HEK293 (cell line): ENCODE measurements at regions not wholly inside any gene's neighbourhood (a gene's known extent, or its start where the extent isn't known, plus 50 kb on each side); places are given as distances from the start of the nearest gene placed in this dataset.

ENCODE experiments used
- CTCF ChIA-PET: fragments of 350-600 bp; formaldehyde crosslinking; extraction: SDS; loops from one replicate; lab custom pipeline; 2021; ENCODE audit warnings: antibody characterized with exemption; lab: Yijun Ruan, JAX
- POLR2A ChIA-PET: fragments of 300-600 bp; formaldehyde crosslinking; extraction: SDS; loops from one replicate; lab custom pipeline; 2020; ENCODE audit warnings: antibody characterized with exemption, inconsistent platforms; lab: Yijun Ruan, JAX
- H3K27ac ChIP-seq: fragments of 200-500 bp; sonication (Bioruptor generic); 2 replicates; pipeline ENCODE4 v1.5.1; 2014; ENCODE audit warnings: low read depth, low read length, control low read depth, inconsistent platforms; ENCODE audit errors: extremely low read depth
- H3K36me3 ChIP-seq, 2 experiments: fragments of 200-500 bp in 1 of 2; sonication (Bioruptor generic) in 1 of 2; 1 replicate in 1 of 2; 2 replicates in 1 of 2; pipeline ENCODE4 v1.5.1; 2014 to 2017; ENCODE audit warnings: inconsistent platforms in 2 of 2, low read length in 2 of 2; ENCODE audit not compliant: control insufficient read depth in 2 of 2, insufficient read depth in 1 of 2
- H3K4me1 ChIP-seq: fragments of 200-500 bp; sonication (Bioruptor generic); 2 replicates; pipeline ENCODE4 v1.5.1; 2014; ENCODE audit warnings: mild to moderate bottlenecking, low read length, inconsistent platforms; ENCODE audit not compliant: control insufficient read depth, insufficient read depth
- H3K4me3 ChIP-seq: 2 replicates; pipeline ENCODE4 v1.5.1; 2011; ENCODE audit warnings: low read depth, mild to moderate bottlenecking, control low read depth, low read length, moderate library complexity
- H3K9me3 ChIP-seq: fragments of 200-500 bp; sonication (Bioruptor generic); 2 replicates; pipeline ENCODE4 v1.5.1; 2014; ENCODE audit warnings: low read depth, low read length, inconsistent platforms; ENCODE audit not compliant: control insufficient read depth, insufficient read depth
- GLIS2 ChIP-seq: fragments of 450-650 bp; formaldehyde crosslinking; IDR thresholded peaks from 2 replicates; pipeline ENCODE4 v1.5.1; 2016; ENCODE audit warnings: missing biosample characterization, missing genetic modification characterization
- HOXA7 ChIP-seq: sonication (generic); formaldehyde crosslinking; IDR thresholded peaks from 2 replicates; pipeline ENCODE4 v1.8.1; 2022; ENCODE audit warnings: missing genetic modification reagents, borderline replicate concordance
- KLF7 ChIP-seq: fragments of 450-650 bp; formaldehyde crosslinking; IDR thresholded peaks from 2 replicates; pipeline ENCODE4 v1.5.1; 2016; ENCODE audit warnings: missing biosample characterization, missing genetic modification characterization, borderline replicate concordance
- OSR2 ChIP-seq: fragments of 450-650 bp; formaldehyde crosslinking; IDR thresholded peaks from 2 replicates; pipeline ENCODE4 v1.5.1; 2016; ENCODE audit warnings: missing biosample characterization, missing genetic modification characterization
- SALL2 ChIP-seq: fragments of 450-650 bp; formaldehyde crosslinking; IDR thresholded peaks from 2 replicates; pipeline ENCODE4 v1.5.0; 2017; ENCODE audit warnings: missing biosample characterization, mild to moderate bottlenecking, missing genetic modification characterization, borderline replicate concordance
- SP3 ChIP-seq: fragments of 450-650 bp; formaldehyde crosslinking; IDR thresholded peaks from 2 replicates; pipeline ENCODE4 v1.5.1; 2016; ENCODE audit warnings: missing biosample characterization, missing genetic modification characterization
- ZBTB7A ChIP-seq: fragments of 450-650 bp; formaldehyde crosslinking; IDR thresholded peaks from 2 replicates; pipeline ENCODE4 v1.5.1; 2016; ENCODE audit warnings: low read depth, missing biosample characterization, missing genetic modification characterization
- ZFP37 ChIP-seq: fragments of 450-650 bp; formaldehyde crosslinking; IDR thresholded peaks from 2 replicates; pipeline ENCODE4 v1.5.1; 2016; ENCODE audit warnings: missing biosample characterization, missing genetic modification characterization
- ZNF157 ChIP-seq: fragments of 450-650 bp; formaldehyde crosslinking; IDR thresholded peaks from 2 replicates; pipeline ENCODE4 v1.5.1; 2016; ENCODE audit warnings: missing biosample characterization, missing genetic modification characterization
- ZNF16 ChIP-seq: fragments of 450-650 bp; formaldehyde crosslinking; IDR thresholded peaks from 2 replicates; pipeline ENCODE4 v1.5.1; 2016; ENCODE audit warnings: low read depth, missing biosample characterization, missing genetic modification characterization
- ZNF19 ChIP-seq: fragments of 450-650 bp; formaldehyde crosslinking; IDR thresholded peaks from 2 replicates; pipeline ENCODE4; 2016; ENCODE audit warnings: missing biosample characterization, missing genetic modification characterization, low read depth
- ZNF202 ChIP-seq: fragments of 450-650 bp; formaldehyde crosslinking; IDR thresholded peaks from 2 replicates; pipeline ENCODE4 v1.5.1; 2016; ENCODE audit warnings: missing biosample characterization, missing genetic modification characterization, borderline replicate concordance
- ZNF266 ChIP-seq: fragments of 450-650 bp; formaldehyde crosslinking; IDR thresholded peaks from 2 replicates; pipeline ENCODE4 v1.5.1; 2016; ENCODE audit warnings: missing biosample characterization, missing genetic modification characterization, low read depth
- ZNF341 ChIP-seq: fragments of 450-650 bp; formaldehyde crosslinking; IDR thresholded peaks from 2 replicates; pipeline ENCODE4; 2016; ENCODE audit warnings: low read depth, missing biosample characterization, missing genetic modification characterization
- ZNF510 ChIP-seq: fragments of 450-650 bp; formaldehyde crosslinking; IDR thresholded peaks from 2 replicates; pipeline ENCODE4 v1.5.1; 2018; ENCODE audit warnings: mild to moderate bottlenecking, missing genetic modification characterization, missing biosample characterization; ENCODE audit not compliant: insufficient replicate concordance
- ZNF530 ChIP-seq: fragments of 450-650 bp; formaldehyde crosslinking; IDR thresholded peaks from 2 replicates; pipeline ENCODE4 v1.5.1; 2016; ENCODE audit warnings: low read depth, missing biosample characterization, missing genetic modification characterization
- ZNF623 ChIP-seq: fragments of 450-650 bp; formaldehyde crosslinking; IDR thresholded peaks from 2 replicates; pipeline ENCODE4 v1.5.1; 2016; ENCODE audit warnings: missing biosample characterization, missing genetic modification characterization
- ZNF843 ChIP-seq: fragments of 450-650 bp; formaldehyde crosslinking; IDR thresholded peaks from 2 replicates; pipeline ENCODE4 v1.5.1; 2016; ENCODE audit warnings: missing biosample characterization, missing genetic modification characterization
- TF ChIP-seq, protein P1 (sequence below): fragments of 450-650 bp; formaldehyde crosslinking; IDR thresholded peaks from 2 replicates; pipeline ENCODE4 v1.5.1; 2016; ENCODE audit warnings: missing biosample characterization, missing genetic modification characterization
- TF ChIP-seq, protein P2 (sequence below): fragments of 450-650 bp; formaldehyde crosslinking; IDR thresholded peaks from 2 replicates; pipeline ENCODE4 v1.5.1; 2016; ENCODE audit warnings: missing biosample characterization, missing genetic modification characterization
- TF ChIP-seq, protein P3 (sequence below): fragments of 450-650 bp; formaldehyde crosslinking; IDR thresholded peaks from 2 replicates; pipeline ENCODE4 v1.5.1; 2016; ENCODE audit warnings: missing biosample characterization, missing genetic modification characterization
- TF ChIP-seq, protein P4 (sequence below): fragments of 450-650 bp; formaldehyde crosslinking; IDR thresholded peaks from 2 replicates; pipeline ENCODE4 v1.5.1; 2017; ENCODE audit warnings: missing biosample characterization, missing genetic modification characterization
- TF ChIP-seq, protein P5 (sequence below): fragments of 450-650 bp; formaldehyde crosslinking; IDR thresholded peaks from 2 replicates; pipeline ENCODE4 v1.5.1; 2016; ENCODE audit warnings: missing biosample characterization, missing genetic modification characterization

DNA sequence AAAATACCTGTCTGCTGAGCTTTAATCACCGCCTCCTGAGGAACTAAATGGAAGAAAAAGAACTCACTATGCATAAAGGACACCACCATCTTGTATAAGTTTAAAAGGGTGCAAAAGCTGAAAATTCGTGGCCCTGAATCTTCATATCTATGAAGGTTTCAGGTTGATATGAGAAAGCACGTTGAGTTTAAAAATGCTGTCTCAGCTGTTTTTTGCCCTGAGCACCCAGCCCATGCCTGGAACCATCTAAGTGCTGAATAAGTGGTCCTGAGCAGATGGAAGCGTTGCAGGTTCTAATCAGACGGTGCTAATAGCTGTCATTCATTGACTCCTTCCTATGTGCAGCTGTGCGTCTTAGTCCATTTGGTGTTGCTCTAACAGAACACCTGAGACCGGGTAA lies 467.4 kb downstream of the EIPR1 start (continued):
- TF ChIP-seq, protein P1, sequence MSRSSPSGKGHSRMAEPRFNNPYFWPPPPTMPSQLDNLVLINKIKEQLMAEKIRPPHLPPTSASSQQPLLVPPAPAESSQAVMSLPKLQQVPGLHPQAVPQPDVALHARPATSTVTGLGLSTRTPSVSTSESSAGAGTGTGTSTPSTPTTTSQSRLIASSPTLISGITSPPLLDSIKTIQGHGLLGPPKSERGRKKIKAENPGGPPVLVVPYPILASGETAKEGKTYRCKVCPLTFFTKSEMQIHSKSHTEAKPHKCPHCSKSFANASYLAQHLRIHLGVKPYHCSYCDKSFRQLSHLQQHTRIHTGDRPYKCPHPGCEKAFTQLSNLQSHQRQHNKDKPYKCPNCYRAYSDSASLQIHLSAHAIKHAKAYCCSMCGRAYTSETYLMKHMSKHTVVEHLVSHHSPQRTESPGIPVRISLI: no peak
- TF ChIP-seq ZNF16 (tag by site-specific recombination): no peak
- TF ChIP-seq ZBTB7A: no peak
- TF ChIP-seq ZFP37 (tag by site-specific recombination): no peak

DNA sequence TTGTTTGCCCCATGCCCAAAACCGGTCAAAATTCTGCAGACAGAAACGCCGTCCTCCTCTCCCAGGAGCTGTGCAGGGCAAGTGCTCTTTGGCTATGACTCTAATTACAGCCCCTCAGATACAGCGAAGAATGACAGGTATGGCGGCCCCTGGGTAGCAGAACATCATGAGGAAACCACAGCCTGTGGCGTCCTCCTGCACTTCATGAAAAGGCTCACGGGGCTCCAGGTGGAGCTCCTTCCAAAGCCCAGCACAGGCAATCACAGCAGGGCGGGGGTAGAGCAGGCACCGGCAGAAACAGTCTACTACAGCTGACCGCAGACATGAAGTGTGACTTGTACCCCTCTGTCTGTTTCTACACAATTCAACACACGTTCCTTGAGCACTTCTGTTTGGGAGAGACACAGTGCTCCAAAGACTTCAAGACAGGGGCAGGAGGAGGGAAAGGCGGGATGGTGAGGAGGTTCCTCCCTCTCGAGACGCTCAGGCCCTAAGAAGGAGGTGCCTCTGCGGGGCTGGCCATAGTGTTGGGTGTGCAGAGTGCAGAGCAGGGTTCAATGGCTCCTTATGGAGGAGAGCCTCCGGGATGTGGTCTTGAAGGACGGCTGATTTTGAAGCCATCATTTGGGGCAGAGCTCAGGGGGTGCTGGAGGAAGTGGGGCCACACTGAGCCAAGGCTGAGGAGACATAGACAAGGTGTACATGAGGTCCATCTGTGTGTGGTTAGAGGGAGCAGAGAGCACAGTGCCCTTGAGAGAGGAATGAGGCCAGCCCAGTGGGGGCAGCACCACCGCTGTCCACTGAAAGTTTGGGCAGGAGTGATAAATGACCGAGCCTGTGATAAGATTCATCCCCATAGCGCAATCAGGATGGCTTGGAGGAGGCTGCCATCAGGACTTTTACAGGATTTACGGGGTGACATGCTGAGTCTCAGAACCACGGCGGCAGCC lies 468.3 kb downstream of the EIPR1 start:
- Histone ChIP-seq H3K4me3 (no peak overlapping the region), H3K27ac (no peak overlapping the region), H3K36me3 (no peaks in the 10 kb centered on the region), H3K9me3 (no peaks in the 10 kb centered on the region), H3K4me1 (no peaks in the 10 kb centered on the region)
- TF ChIP-seq ZNF530 (tag by site-specific recombination) (no peak), ZNF341 (tag by site-specific recombination) (no peak), ZNF843 (tag by site-specific recombination) (no peak), HOXA7 (no peak), ZNF19 (tag by site-specific recombination) (no peak), ZNF202 (no peak), SP3 (tag by site-specific recombination) (no peak), ZNF266 (tag by site-specific recombination) (no peak), OSR2 (tag by site-specific recombination) (no peak), GLIS2 (tag by site-specific recombination) (no peak), ZNF623 (tag by site-specific recombination) (no peak), ZNF510 (tag by site-specific recombination) (no peak), KLF7 (tag by site-specific recombination) (no peak), ZNF157 (no peak), SALL2 (tag by site-specific recombination) (no peak)
- TF ChIP-seq, protein P2, sequence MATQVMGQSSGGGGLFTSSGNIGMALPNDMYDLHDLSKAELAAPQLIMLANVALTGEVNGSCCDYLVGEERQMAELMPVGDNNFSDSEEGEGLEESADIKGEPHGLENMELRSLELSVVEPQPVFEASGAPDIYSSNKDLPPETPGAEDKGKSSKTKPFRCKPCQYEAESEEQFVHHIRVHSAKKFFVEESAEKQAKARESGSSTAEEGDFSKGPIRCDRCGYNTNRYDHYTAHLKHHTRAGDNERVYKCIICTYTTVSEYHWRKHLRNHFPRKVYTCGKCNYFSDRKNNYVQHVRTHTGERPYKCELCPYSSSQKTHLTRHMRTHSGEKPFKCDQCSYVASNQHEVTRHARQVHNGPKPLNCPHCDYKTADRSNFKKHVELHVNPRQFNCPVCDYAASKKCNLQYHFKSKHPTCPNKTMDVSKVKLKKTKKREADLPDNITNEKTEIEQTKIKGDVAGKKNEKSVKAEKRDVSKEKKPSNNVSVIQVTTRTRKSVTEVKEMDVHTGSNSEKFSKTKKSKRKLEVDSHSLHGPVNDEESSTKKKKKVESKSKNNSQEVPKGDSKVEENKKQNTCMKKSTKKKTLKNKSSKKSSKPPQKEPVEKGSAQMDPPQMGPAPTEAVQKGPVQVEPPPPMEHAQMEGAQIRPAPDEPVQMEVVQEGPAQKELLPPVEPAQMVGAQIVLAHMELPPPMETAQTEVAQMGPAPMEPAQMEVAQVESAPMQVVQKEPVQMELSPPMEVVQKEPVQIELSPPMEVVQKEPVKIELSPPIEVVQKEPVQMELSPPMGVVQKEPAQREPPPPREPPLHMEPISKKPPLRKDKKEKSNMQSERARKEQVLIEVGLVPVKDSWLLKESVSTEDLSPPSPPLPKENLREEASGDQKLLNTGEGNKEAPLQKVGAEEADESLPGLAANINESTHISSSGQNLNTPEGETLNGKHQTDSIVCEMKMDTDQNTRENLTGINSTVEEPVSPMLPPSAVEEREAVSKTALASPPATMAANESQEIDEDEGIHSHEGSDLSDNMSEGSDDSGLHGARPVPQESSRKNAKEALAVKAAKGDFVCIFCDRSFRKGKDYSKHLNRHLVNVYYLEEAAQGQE (tag by site-specific recombination): no peak
- TF ChIP-seq, protein P3, sequence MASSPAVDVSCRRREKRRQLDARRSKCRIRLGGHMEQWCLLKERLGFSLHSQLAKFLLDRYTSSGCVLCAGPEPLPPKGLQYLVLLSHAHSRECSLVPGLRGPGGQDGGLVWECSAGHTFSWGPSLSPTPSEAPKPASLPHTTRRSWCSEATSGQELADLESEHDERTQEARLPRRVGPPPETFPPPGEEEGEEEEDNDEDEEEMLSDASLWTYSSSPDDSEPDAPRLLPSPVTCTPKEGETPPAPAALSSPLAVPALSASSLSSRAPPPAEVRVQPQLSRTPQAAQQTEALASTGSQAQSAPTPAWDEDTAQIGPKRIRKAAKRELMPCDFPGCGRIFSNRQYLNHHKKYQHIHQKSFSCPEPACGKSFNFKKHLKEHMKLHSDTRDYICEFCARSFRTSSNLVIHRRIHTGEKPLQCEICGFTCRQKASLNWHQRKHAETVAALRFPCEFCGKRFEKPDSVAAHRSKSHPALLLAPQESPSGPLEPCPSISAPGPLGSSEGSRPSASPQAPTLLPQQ (tag by site-specific recombination): no peak
- TF ChIP-seq, protein P4, sequence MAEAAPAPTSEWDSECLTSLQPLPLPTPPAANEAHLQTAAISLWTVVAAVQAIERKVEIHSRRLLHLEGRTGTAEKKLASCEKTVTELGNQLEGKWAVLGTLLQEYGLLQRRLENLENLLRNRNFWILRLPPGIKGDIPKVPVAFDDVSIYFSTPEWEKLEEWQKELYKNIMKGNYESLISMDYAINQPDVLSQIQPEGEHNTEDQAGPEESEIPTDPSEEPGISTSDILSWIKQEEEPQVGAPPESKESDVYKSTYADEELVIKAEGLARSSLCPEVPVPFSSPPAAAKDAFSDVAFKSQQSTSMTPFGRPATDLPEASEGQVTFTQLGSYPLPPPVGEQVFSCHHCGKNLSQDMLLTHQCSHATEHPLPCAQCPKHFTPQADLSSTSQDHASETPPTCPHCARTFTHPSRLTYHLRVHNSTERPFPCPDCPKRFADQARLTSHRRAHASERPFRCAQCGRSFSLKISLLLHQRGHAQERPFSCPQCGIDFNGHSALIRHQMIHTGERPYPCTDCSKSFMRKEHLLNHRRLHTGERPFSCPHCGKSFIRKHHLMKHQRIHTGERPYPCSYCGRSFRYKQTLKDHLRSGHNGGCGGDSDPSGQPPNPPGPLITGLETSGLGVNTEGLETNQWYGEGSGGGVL (tag by site-specific recombination): no peak
- TF ChIP-seq, protein P5, sequence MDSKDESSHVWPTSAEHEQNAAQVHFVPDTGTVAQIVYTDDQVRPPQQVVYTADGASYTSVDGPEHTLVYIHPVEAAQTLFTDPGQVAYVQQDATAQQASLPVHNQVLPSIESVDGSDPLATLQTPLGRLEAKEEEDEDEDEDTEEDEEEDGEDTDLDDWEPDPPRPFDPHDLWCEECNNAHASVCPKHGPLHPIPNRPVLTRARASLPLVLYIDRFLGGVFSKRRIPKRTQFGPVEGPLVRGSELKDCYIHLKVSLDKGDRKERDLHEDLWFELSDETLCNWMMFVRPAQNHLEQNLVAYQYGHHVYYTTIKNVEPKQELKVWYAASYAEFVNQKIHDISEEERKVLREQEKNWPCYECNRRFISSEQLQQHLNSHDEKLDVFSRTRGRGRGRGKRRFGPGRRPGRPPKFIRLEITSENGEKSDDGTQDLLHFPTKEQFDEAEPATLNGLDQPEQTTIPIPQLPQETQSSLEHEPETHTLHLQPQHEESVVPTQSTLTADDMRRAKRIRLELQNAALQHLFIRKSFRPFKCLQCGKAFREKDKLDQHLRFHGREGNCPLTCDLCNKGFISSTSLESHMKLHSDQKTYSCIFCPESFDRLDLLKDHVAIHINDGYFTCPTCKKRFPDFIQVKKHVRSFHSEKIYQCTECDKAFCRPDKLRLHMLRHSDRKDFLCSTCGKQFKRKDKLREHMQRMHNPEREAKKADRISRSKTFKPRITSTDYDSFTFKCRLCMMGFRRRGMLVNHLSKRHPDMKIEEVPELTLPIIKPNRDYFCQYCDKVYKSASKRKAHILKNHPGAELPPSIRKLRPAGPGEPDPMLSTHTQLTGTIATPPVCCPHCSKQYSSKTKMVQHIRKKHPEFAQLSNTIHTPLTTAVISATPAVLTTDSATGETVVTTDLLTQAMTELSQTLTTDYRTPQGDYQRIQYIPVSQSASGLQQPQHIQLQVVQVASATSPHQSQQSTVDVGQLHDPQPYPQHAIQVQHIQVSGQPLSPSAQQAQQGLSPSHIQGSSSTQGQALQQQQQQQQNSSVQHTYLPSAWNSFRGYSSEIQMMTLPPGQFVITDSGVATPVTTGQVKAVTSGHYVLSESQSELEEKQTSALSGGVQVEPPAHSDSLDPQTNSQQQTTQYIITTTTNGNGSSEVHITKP: no peak
- ChIA-PET CTCF (no interaction called here), POLR2A (no interaction called here)
